ENCODE measurements at regions not wholly inside any gene's neighbourhood (a gene's known extent, or its start where the extent isn't known, plus 50 kb on each side); places are given as distances from the start of the nearest gene placed in this dataset.

- WGBS (ENCODE audit: insufficient coverage, low lambda C conversion rate) = 86% methylated on average over 1 of the region's 2 CpGs
- Histone ChIP-seq H3K36me3 (ENCODE audit: control insufficient read depth, insufficient read depth, low read length) (no peaks in the 10 kb centered on the region), H3K9me3 (ENCODE audit: control insufficient read depth, low read depth, low read length) (no peaks in the 10 kb centered on the region), H3K27me3 (ENCODE audit: control insufficient read depth, insufficient read depth, low read length) (no peaks in the 10 kb centered on the region), H3K4me3 (ENCODE audit: low read length) (no peak overlapping the region), H3K27ac (ENCODE audit: low read length) (no peak overlapping the region), H3K4me1 (ENCODE audit: control insufficient read depth, insufficient read depth, low read length) (no peaks in the 10 kb centered on the region)
- DNase-seq = no peak
These were observed 1089.8 kb downstream of the FLRT2 start for GRCh38 chr14:86619726-86620125.

- Histone ChIP-seq H3K4me3 (ENCODE audit: low read length) (no peak overlapping the region), H3K36me3 (ENCODE audit: control insufficient read depth, insufficient read depth, low read length) (no peaks in the 10 kb centered on the region), H3K27me3 (ENCODE audit: control insufficient read depth, insufficient read depth, low read length) (no peaks in the 10 kb centered on the region), H3K27ac (ENCODE audit: low read length) (no peak overlapping the region), H3K4me1 (ENCODE audit: control insufficient read depth, insufficient read depth, low read length) (no peaks in the 10 kb centered on the region), H3K9me3 (ENCODE audit: control insufficient read depth, low read depth, low read length) (no peaks in the 10 kb centered on the region)
- whole genome bisulfite sequencing (ENCODE audit: insufficient coverage, low lambda C conversion rate) = 33% methylated on average over 1 of the region's 1 CpG
- no peak for DNase-seq
These were observed 1083.8 kb downstream of the FLRT2 start for GRCh38 chr14:86613786-86614185.

GRCh38 chr14:86613126-86613525 lies 1083.2 kb downstream of the FLRT2 start:
- H3K9me3 ChIP-seq (ENCODE audit: control insufficient read depth, low read depth, low read length) = no peaks in the 10 kb centered on the region
- no peak overlapping the region for H3K27ac ChIP-seq (ENCODE audit: low read length)
- H3K36me3 ChIP-seq (ENCODE audit: control insufficient read depth, insufficient read depth, low read length) = no peaks in the 10 kb centered on the region
- 80% methylated on average over 1 of the region's 3 CpGs for WGBS (ENCODE audit: insufficient coverage, low lambda C conversion rate)
- no peak overlapping the region for H3K4me3 ChIP-seq (ENCODE audit: low read length)
- no peaks in the 10 kb centered on the region for H3K4me1 ChIP-seq (ENCODE audit: control insufficient read depth, insufficient read depth, low read length)
- no peak for DNase-seq
- H3K27me3 ChIP-seq (ENCODE audit: control insufficient read depth, insufficient read depth, low read length) = no peaks in the 10 kb centered on the region

GRCh38 chr14:86604561-86604960 lies 1074.6 kb downstream of the FLRT2 start:
- Histone ChIP-seq H3K27me3 (ENCODE audit: control insufficient read depth, insufficient read depth, low read length) (no peaks in the 10 kb centered on the region), H3K27ac (ENCODE audit: low read length) (no peak overlapping the region), H3K9me3 (ENCODE audit: control insufficient read depth, low read depth, low read length) (no peaks in the 10 kb centered on the region), H3K36me3 (ENCODE audit: control insufficient read depth, insufficient read depth, low read length) (no peaks in the 10 kb centered on the region), H3K4me1 (ENCODE audit: control insufficient read depth, insufficient read depth, low read length) (no peaks in the 10 kb centered on the region), H3K4me3 (ENCODE audit: low read length) (no peak overlapping the region)
- DNase-seq = no peak
- WGBS (ENCODE audit: insufficient coverage, low lambda C conversion rate) = no CpG with 5 or more reads among the region's 2 CpGs

GRCh38 chr14:86602263-86602662 lies 1072.3 kb downstream of the FLRT2 start:
- H3K27ac ChIP-seq (ENCODE audit: low read length) = no peak overlapping the region
- no peak for DNase-seq
- no CpG with 5 or more reads among the region's 3 CpGs for WGBS (ENCODE audit: insufficient coverage, low lambda C conversion rate)
- H3K4me1 ChIP-seq (ENCODE audit: control insufficient read depth, insufficient read depth, low read length) = no peaks in the 10 kb centered on the region
- H3K27me3 ChIP-seq (ENCODE audit: control insufficient read depth, insufficient read depth, low read length) = no peaks in the 10 kb centered on the region
- H3K9me3 ChIP-seq (ENCODE audit: control insufficient read depth, low read depth, low read length) = no peaks in the 10 kb centered on the region
- no peak overlapping the region for H3K4me3 ChIP-seq (ENCODE audit: low read length)
- no peaks in the 10 kb centered on the region for H3K36me3 ChIP-seq (ENCODE audit: control insufficient read depth, insufficient read depth, low read length)

- H3K27me3 ChIP-seq (ENCODE audit: control insufficient read depth, insufficient read depth, low read length) = no peaks in the 10 kb centered on the region
- H3K4me1 ChIP-seq (ENCODE audit: control insufficient read depth, insufficient read depth, low read length) = no peaks in the 10 kb centered on the region
- no peak overlapping the region for H3K27ac ChIP-seq (ENCODE audit: low read length)
- no peaks in the 10 kb centered on the region for H3K36me3 ChIP-seq (ENCODE audit: control insufficient read depth, insufficient read depth, low read length)
- H3K4me3 ChIP-seq (ENCODE audit: low read length) = no peak overlapping the region
- WGBS (ENCODE audit: insufficient coverage, low lambda C conversion rate) = no CpG with 5 or more reads among the region's 2 CpGs
- H3K9me3 ChIP-seq (ENCODE audit: control insufficient read depth, low read depth, low read length) = no peaks in the 10 kb centered on the region
- no peak for DNase-seq
These were observed 1071.9 kb downstream of the FLRT2 start for GRCh38 chr14:86601813-86602212.

- Histone ChIP-seq H3K27me3 (ENCODE audit: control insufficient read depth, insufficient read depth, low read length) (no peaks in the 10 kb centered on the region), H3K4me3 (ENCODE audit: low read length) (no peak overlapping the region), H3K27ac (ENCODE audit: low read length) (no peak overlapping the region), H3K36me3 (ENCODE audit: control insufficient read depth, insufficient read depth, low read length) (no peaks in the 10 kb centered on the region), H3K9me3 (ENCODE audit: control insufficient read depth, low read depth, low read length) (no peaks in the 10 kb centered on the region), H3K4me1 (ENCODE audit: control insufficient read depth, insufficient read depth, low read length) (no peaks in the 10 kb centered on the region)
- DNase-seq = no peak
- 100% methylated on average over 2 of the region's 4 CpGs for WGBS (ENCODE audit: insufficient coverage, low lambda C conversion rate)
These were observed 1067.3 kb downstream of the FLRT2 start for GRCh38 chr14:86597279-86597678.

GRCh38 chr14:86596024-86596423 lies 1066.1 kb downstream of the FLRT2 start:
- WGBS (ENCODE audit: insufficient coverage, low lambda C conversion rate) = no CpG with 5 or more reads among the region's 5 CpGs
- no peak overlapping the region for H3K27ac ChIP-seq (ENCODE audit: low read length)
- H3K27me3 ChIP-seq (ENCODE audit: control insufficient read depth, insufficient read depth, low read length) = no peaks in the 10 kb centered on the region
- H3K4me1 ChIP-seq (ENCODE audit: control insufficient read depth, insufficient read depth, low read length) = no peaks in the 10 kb centered on the region
- DNase-seq = no peak
- no peaks in the 10 kb centered on the region for H3K36me3 ChIP-seq (ENCODE audit: control insufficient read depth, insufficient read depth, low read length)
- H3K9me3 ChIP-seq (ENCODE audit: control insufficient read depth, low read depth, low read length) = no peaks in the 10 kb centered on the region
- H3K4me3 ChIP-seq (ENCODE audit: low read length) = no peak overlapping the region

- DNase-seq = no peak
- no peaks in the 10 kb centered on the region for H3K4me1 ChIP-seq (ENCODE audit: control insufficient read depth, insufficient read depth, low read length)
- no peak overlapping the region for H3K27ac ChIP-seq (ENCODE audit: low read length)
- H3K9me3 ChIP-seq (ENCODE audit: control insufficient read depth, low read depth, low read length) = peaks cover 4% of the 10 kb centered on the region
- no peaks in the 10 kb centered on the region for H3K36me3 ChIP-seq (ENCODE audit: control insufficient read depth, insufficient read depth, low read length)
- H3K4me3 ChIP-seq (ENCODE audit: low read length) = no peak overlapping the region
- WGBS (ENCODE audit: insufficient coverage, low lambda C conversion rate) = no CpG with 5 or more reads among the region's 1 CpG
- H3K27me3 ChIP-seq (ENCODE audit: control insufficient read depth, insufficient read depth, low read length) = no peaks in the 10 kb centered on the region
These were observed 1045.2 kb downstream of the FLRT2 start for GRCh38 chr14:86575141-86575540.

- Histone ChIP-seq H3K4me3 (ENCODE audit: low read length) (no peak overlapping the region), H3K36me3 (ENCODE audit: control insufficient read depth, insufficient read depth, low read length) (no peaks in the 10 kb centered on the region), H3K4me1 (ENCODE audit: control insufficient read depth, insufficient read depth, low read length) (no peaks in the 10 kb centered on the region), H3K9me3 (ENCODE audit: control insufficient read depth, low read depth, low read length) (peaks cover 4% of the 10 kb centered on the region), H3K27me3 (ENCODE audit: control insufficient read depth, insufficient read depth, low read length) (no peaks in the 10 kb centered on the region), H3K27ac (ENCODE audit: low read length) (no peak overlapping the region)
- no peak for DNase-seq
- no CpG with 5 or more reads among the region's 1 CpG for WGBS (ENCODE audit: insufficient coverage, low lambda C conversion rate)
These were observed 1044.8 kb downstream of the FLRT2 start for GRCh38 chr14:86574778-86575129.

GRCh38 chr14:86574051-86574777 lies 1044.3 kb downstream of the FLRT2 start:
- H3K9me3 ChIP-seq (ENCODE audit: control insufficient read depth, low read depth, low read length) = peaks cover 4% of the 10 kb centered on the region
- WGBS (ENCODE audit: insufficient coverage, low lambda C conversion rate) = 81% methylated on average over 7 of the region's 10 CpGs

More at GRCh38 chr14:86574051-86574777, 1044.3 kb downstream of the FLRT2 start:
- Histone ChIP-seq H3K4me3 (ENCODE audit: low read length) (no peak overlapping the region), H3K4me1 (ENCODE audit: control insufficient read depth, insufficient read depth, low read length) (no peaks in the 10 kb centered on the region), H3K27ac (ENCODE audit: low read length) (no peak overlapping the region), H3K27me3 (ENCODE audit: control insufficient read depth, insufficient read depth, low read length) (no peaks in the 10 kb centered on the region), H3K36me3 (ENCODE audit: control insufficient read depth, insufficient read depth, low read length) (no peaks in the 10 kb centered on the region)
- DNase-seq = no peak

All from large intestine (tissue), 3 donors.